CD4-positive, alpha-beta T cell treated with Interleukin-6 for 4 hours (primary cell): ENCODE measurements at regions not wholly inside any gene's neighbourhood (a gene's known extent, or its start where the extent isn't known, plus 50 kb on each side); places are given as distances from the start of the nearest gene placed in this dataset.
"Not testable (repeated sequence)": the region's sequence is repeated elsewhere in the genome, so short reads cannot be mapped to it uniquely, and the experiment has no call there.

Source experiments
- DNase-seq: peaks from one replicate; pipeline ENCODE4 v3.0.0-alpha.2; 2020; ENCODE audit warnings: mixed read lengths

GRCh38 chr9:29209748-29210291, 1636.5 kb upstream of the C9orf72 start:
- DNase-seq, result no peak

GRCh38 chr9:29211003-29211579, 1637.8 kb upstream of the C9orf72 start:
- DNase-seq, result no peak

- DNase-seq, result peak; percentile 19
Observed at GRCh38 chr9:29211580-29212396, 1638.5 kb upstream of the C9orf72 start.

- no peak for DNase-seq
Observed at GRCh38 chr9:29212397-29213387, 1639.4 kb upstream of the C9orf72 start.

GRCh38 chr9:29213417-29214153, 1640.3 kb upstream of the C9orf72 start, which contains the start of gene LINGO2:
TSS of gene LINGO2 (minus strand) at chr9:29213601.
- DNase-seq, result no peak

GRCh38 chr9:29214154-29214689, 1640.9 kb upstream of the C9orf72 start:
- no peak for DNase-seq

GRCh38 chr9:29214690-29215253, 1641.5 kb upstream of the C9orf72 start:
- no peak for DNase-seq

GRCh38 chr9:29217966-29218365, 1644.7 kb upstream of the C9orf72 start:
- no peak for DNase-seq

- no peak for DNase-seq
Observed at GRCh38 chr9:29220596-29221251, 1647.4 kb upstream of the C9orf72 start.

GRCh38 chr9:29228558-29228957, 1655.3 kb upstream of the C9orf72 start:
- DNase-seq, result no peak

GRCh38 chr9:29230931-29231330, 1657.7 kb upstream of the C9orf72 start:
- no peak for DNase-seq

- no peak for DNase-seq
Observed at GRCh38 chr9:29233193-29233592, 1659.9 kb upstream of the C9orf72 start.

- DNase-seq, result no peak
Observed at GRCh38 chr9:29241320-29241719, 1668.0 kb upstream of the C9orf72 start.

GRCh38 chr9:29245351-29245750, 1672.1 kb upstream of the C9orf72 start:
- DNase-seq, result no peak

GRCh38 chr9:29270400-29270799, 1697.1 kb upstream of the C9orf72 start:
- DNase-seq, result not testable (repeated sequence)

- no peak for DNase-seq
Observed at GRCh38 chr9:29282121-29282520, 1708.8 kb upstream of the C9orf72 start.

- DNase-seq, result no peak
Observed at GRCh38 chr9:29285818-29286217, 1712.5 kb upstream of the C9orf72 start.

- no peak for DNase-seq
Observed at GRCh38 chr9:29289365-29289764, 1716.1 kb upstream of the C9orf72 start.

- DNase-seq, result no peak
Observed at GRCh38 chr9:29290516-29290915, 1717.2 kb upstream of the C9orf72 start.

GRCh38 chr9:29297592-29297991, 1724.3 kb upstream of the C9orf72 start:
- DNase-seq, result no peak

GRCh38 chr9:29311221-29311620, 1737.9 kb upstream of the C9orf72 start:
- DNase-seq, result no peak
